ENCODE measurements at regions not wholly inside any gene's neighbourhood (a gene's known extent, or its start where the extent isn't known, plus 50 kb on each side); places are given as distances from the start of the nearest gene placed in this dataset.

GRCh38 chr10:27373566-27374160, 130.4 kb upstream of the RAB18 start:
- no peak overlapping the region for H3K18ac ChIP-seq (ENCODE audit: insufficient read length, low read depth, low read length)
- no peak overlapping the region for H3K4me3 Mint-ChIP-seq
- H3K4ac ChIP-seq (ENCODE audit: low read depth, low read length), result no peak overlapping the region
- no peak overlapping the region for H3K23ac ChIP-seq (ENCODE audit: insufficient read length, low read depth, low read length)
- no peak overlapping the region for H2BK20ac ChIP-seq (ENCODE audit: low read depth, low read length, poor library complexity, severe bottlenecking)
- no peak overlapping the region for H2BK15ac ChIP-seq (ENCODE audit: low read depth, low read length)
- no peak overlapping the region for H3K9ac ChIP-seq (ENCODE audit: extremely low read depth, insufficient read length, low read length)
- no peaks in the 10 kb centered on the region for H3K36me3 Mint-ChIP-seq (ENCODE audit: insufficient read depth in 1 of 3, low read depth in 3 of 3)
- no peak overlapping the region for H3K14ac ChIP-seq (ENCODE audit: insufficient read depth, low read length)
- no CpG with 5 or more reads among the region's 5 CpGs for WGBS (ENCODE audit: extremely low coverage, insufficient read length, low lambda C conversion rate)
- H3K56ac ChIP-seq (ENCODE audit: insufficient read length, low read depth, low read length), result no peak overlapping the region
- H3K9me3 Mint-ChIP-seq, result no peaks in the 10 kb centered on the region
- no peak overlapping the region for H2BK5ac ChIP-seq (ENCODE audit: insufficient read length, low read length)
- DNase-seq, result no peak
- H3K27ac Mint-ChIP-seq, result no peak overlapping the region
- TF ChIP-seq CTCF (conservative IDR thresholded peaks at IDR 0.05), result no peak
- no peaks in the 10 kb centered on the region; the same call in 1 of the 2 replicates for H3K27me3 Mint-ChIP-seq (ENCODE audit: low read depth)
- no peaks in the 10 kb centered on the region for H3K23me2 ChIP-seq (ENCODE audit: insufficient read length, low read depth, low read length, poor library complexity, severe bottlenecking)
- H3K79me1 ChIP-seq (ENCODE audit: insufficient read depth, low read depth, low read length, poor library complexity, severe bottlenecking), result no peaks in the 10 kb centered on the region
- H4K91ac ChIP-seq (ENCODE audit: insufficient read length, low read depth, low read length), result no peak overlapping the region
- H2AFZ ChIP-seq (ENCODE audit: low read length), result no peak overlapping the region
- no peaks in the 10 kb centered on the region for H3K79me2 ChIP-seq (ENCODE audit: insufficient read depth, low read length)
- H3K4me1 ChIP-seq (ENCODE audit: insufficient read depth, low read length), result no peaks in the 10 kb centered on the region
- no peaks in the 10 kb centered on the region for H3K27me3 ChIP-seq (ENCODE audit: insufficient read depth, low read length)
- no peak overlapping the region for H2AK5ac ChIP-seq (ENCODE audit: insufficient read length, low read length)
- H3K4me2 ChIP-seq (ENCODE audit: insufficient read depth, insufficient read length, low read length), result no peak overlapping the region
- no peak overlapping the region for H2BK120ac ChIP-seq (ENCODE audit: low read depth, low read length, poor library complexity, severe bottlenecking)
- no peak overlapping the region for H2BK12ac ChIP-seq (ENCODE audit: insufficient read length, low read depth, low read length)
- no peaks in the 10 kb centered on the region for H3K4me1 Mint-ChIP-seq
- H4K20me1 ChIP-seq (ENCODE audit: control insufficient read depth, insufficient read depth, insufficient read length), result no peaks in the 10 kb centered on the region
- H3T11ph ChIP-seq (ENCODE audit: low read length), result no peak overlapping the region
- no peak overlapping the region for H4K5ac ChIP-seq (ENCODE audit: insufficient read length, low read depth, low read length)
- H3K27ac ChIP-seq (ENCODE audit: insufficient read length, low read depth, low read length), result no peak overlapping the region
- H3K9me3 ChIP-seq (ENCODE audit: control insufficient read depth, low read depth, low read length), result no peaks in the 10 kb centered on the region
- H4K8ac ChIP-seq (replicated peaks; ENCODE audit: insufficient read length, low read depth, low read length), result no peak overlapping the region
